KMS-11 (cell line): ENCODE measurements at regions not wholly inside any gene's neighbourhood (a gene's known extent, or its start where the extent isn't known, plus 50 kb on each side); places are given as distances from the start of the nearest gene placed in this dataset.

ENCODE experiments used
- H2AFZ ChIP-seq: fragments of 200-600 bp; sonication (generic); 2 replicates; pipeline ENCODE4 v1.6.1; 2016; ENCODE audit warnings: antibody characterized with exemption, mixed run types, low read depth
- H3K27ac ChIP-seq: fragments of 200-600 bp; sonication (generic); 2 replicates; pipeline ENCODE4 v1.6.1; 2016; ENCODE audit warnings: mild to moderate bottlenecking, mixed run types
- H3K27me3 ChIP-seq: fragments of 200-600 bp; sonication (generic); 2 replicates; pipeline ENCODE4 v1.6.1; 2017; ENCODE audit warnings: mild to moderate bottlenecking, low read depth, mixed run types, moderate library complexity; ENCODE audit not compliant: insufficient read depth
- H3K36me3 ChIP-seq: fragments of 200-600 bp; sonication (generic); 2 replicates; pipeline ENCODE4 v1.6.1; 2017; ENCODE audit warnings: mild to moderate bottlenecking, mixed run types; ENCODE audit not compliant: insufficient read depth
- H3K4me1 ChIP-seq: fragments of 200-600 bp; sonication (generic); 2 replicates; pipeline ENCODE4 v1.6.1; 2016; ENCODE audit warnings: mild to moderate bottlenecking, low read depth, mixed run types; ENCODE audit not compliant: poor library complexity, severe bottlenecking
- H3K4me2 ChIP-seq: fragments of 200-600 bp; sonication (generic); 2 replicates; pipeline ENCODE4 v1.7.0; 2016; ENCODE audit warnings: mild to moderate bottlenecking, mixed run types
- H3K4me3 ChIP-seq: fragments of 200-600 bp; sonication (generic); IDR thresholded peaks from 2 replicates; pipeline ENCODE4 v1.6.1; 2017; ENCODE audit warnings: low read depth, low read length, mixed read lengths; ENCODE audit not compliant: insufficient read depth
- H3K79me2 ChIP-seq: fragments of 200-600 bp; sonication (generic); 2 replicates; pipeline ENCODE4 v1.6.1; 2016; ENCODE audit warnings: low read depth, mixed run types; ENCODE audit not compliant: insufficient read depth
- H3K9ac ChIP-seq: fragments of 200-600 bp; sonication (generic); 2 replicates; pipeline ENCODE4 v1.6.1; 2016; ENCODE audit warnings: mild to moderate bottlenecking, mixed run types
- H4K20me1 ChIP-seq: fragments of 200-600 bp; sonication (generic); 2 replicates; pipeline ENCODE4 v1.6.1; 2016; ENCODE audit warnings: mild to moderate bottlenecking, mixed run types; ENCODE audit not compliant: insufficient read depth
- TF ChIP-seq, protein P1 (sequence below): fragments of 200-600 bp; sonication (generic); conservative IDR thresholded peaks from 2 replicates; pipeline ENCODE4 v1.6.1; 2017; ENCODE audit warnings: low read depth, mild to moderate bottlenecking, antibody characterized with exemption, low read length, moderate library complexity, mixed read lengths

- H3K36me3 ChIP-seq = no peaks in the 10 kb centered on the region
- no peak overlapping the region for H3K4me3 ChIP-seq
- H3K9ac ChIP-seq = no peak overlapping the region
- H3K27ac ChIP-seq = no peak overlapping the region
- no peaks in the 10 kb centered on the region for H4K20me1 ChIP-seq
- no peaks in the 10 kb centered on the region for H3K27me3 ChIP-seq
- TF ChIP-seq, protein P1, sequence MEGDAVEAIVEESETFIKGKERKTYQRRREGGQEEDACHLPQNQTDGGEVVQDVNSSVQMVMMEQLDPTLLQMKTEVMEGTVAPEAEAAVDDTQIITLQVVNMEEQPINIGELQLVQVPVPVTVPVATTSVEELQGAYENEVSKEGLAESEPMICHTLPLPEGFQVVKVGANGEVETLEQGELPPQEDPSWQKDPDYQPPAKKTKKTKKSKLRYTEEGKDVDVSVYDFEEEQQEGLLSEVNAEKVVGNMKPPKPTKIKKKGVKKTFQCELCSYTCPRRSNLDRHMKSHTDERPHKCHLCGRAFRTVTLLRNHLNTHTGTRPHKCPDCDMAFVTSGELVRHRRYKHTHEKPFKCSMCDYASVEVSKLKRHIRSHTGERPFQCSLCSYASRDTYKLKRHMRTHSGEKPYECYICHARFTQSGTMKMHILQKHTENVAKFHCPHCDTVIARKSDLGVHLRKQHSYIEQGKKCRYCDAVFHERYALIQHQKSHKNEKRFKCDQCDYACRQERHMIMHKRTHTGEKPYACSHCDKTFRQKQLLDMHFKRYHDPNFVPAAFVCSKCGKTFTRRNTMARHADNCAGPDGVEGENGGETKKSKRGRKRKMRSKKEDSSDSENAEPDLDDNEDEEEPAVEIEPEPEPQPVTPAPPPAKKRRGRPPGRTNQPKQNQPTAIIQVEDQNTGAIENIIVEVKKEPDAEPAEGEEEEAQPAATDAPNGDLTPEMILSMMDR = no peak
- H3K4me2 ChIP-seq = no peak overlapping the region
- H3K79me2 ChIP-seq = no peaks in the 10 kb centered on the region
- no peaks in the 10 kb centered on the region for H3K4me1 ChIP-seq
- no peak overlapping the region for H2AFZ ChIP-seq
Observed at GRCh38 chr3:14337828-14338227, 64.6 kb upstream of the SLC6A6 start.

GRCh38 chr3:14338242-14338641 is 64.2 kb upstream of the SLC6A6 start:
- Histone ChIP-seq H3K27me3 (no peaks in the 10 kb centered on the region), H3K27ac (no peak overlapping the region), H3K4me2 (no peak overlapping the region), H4K20me1 (no peaks in the 10 kb centered on the region), H2AFZ (no peak overlapping the region), H3K36me3 (no peaks in the 10 kb centered on the region), H3K79me2 (no peaks in the 10 kb centered on the region), H3K9ac (no peak overlapping the region), H3K4me1 (no peaks in the 10 kb centered on the region), H3K4me3 (no peak overlapping the region)
- TF ChIP-seq, protein P1 = no peak

- H2AFZ ChIP-seq = no peak overlapping the region
- no peaks in the 10 kb centered on the region for H3K27me3 ChIP-seq
- H3K4me2 ChIP-seq = no peak overlapping the region
- no peaks in the 10 kb centered on the region for H3K79me2 ChIP-seq
- H3K27ac ChIP-seq = no peak overlapping the region
- no peaks in the 10 kb centered on the region for H3K4me1 ChIP-seq
- H4K20me1 ChIP-seq = no peaks in the 10 kb centered on the region
- TF ChIP-seq, protein P1 = no peak
- H3K4me3 ChIP-seq = no peak overlapping the region
- no peak overlapping the region for H3K9ac ChIP-seq
- H3K36me3 ChIP-seq = no peaks in the 10 kb centered on the region
Observed at GRCh38 chr3:14338898-14339458, 63.4 kb upstream of the SLC6A6 start.

DNA sequence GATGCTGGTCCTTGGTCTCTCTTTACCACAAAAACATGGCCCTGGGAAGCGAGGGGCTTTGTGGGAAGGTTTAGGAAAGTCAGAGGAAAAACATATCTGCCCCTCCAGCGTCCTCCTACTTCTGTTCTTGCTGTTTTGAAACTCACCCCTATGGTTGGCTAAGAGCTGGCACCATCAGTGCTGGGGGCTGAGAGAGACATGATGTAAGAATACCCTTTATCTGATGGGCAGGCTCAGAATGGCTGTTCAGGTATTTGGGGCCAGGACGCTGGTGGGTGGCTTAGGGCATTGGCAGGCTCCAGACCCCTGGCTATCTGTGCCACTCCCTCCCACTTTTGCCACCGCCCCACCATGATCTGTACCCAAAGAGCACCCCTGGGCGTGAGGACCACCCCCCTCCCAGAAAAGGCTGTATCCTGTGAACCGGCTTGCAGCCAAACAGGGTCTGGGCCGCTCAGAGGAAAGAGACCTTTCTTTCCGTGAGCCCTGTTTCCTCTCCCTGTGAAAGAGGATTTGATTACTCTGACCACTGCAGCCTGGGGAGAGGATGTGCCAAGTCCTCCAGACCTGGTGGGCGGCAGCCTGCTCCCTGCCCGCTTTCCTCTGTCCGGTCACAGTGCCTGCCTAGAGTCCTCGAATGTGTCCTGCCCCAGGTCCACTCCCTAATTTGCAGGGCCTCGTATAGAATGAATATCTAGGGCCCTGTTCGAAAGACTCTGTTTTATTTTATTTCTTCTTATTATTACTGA is 61.3 kb upstream of the SLC6A6 start:
- Histone ChIP-seq H3K4me3 (no peak overlapping the region), H3K27me3 (no peaks in the 10 kb centered on the region; the same call in 1 of the 2 replicates), H3K27ac (no peak overlapping the region), H3K9ac (no peak overlapping the region), H3K79me2 (no peaks in the 10 kb centered on the region), H3K4me2 (no peak overlapping the region), H3K4me1 (no peaks in the 10 kb centered on the region), H3K36me3 (no peaks in the 10 kb centered on the region), H4K20me1 (no peaks in the 10 kb centered on the region), H2AFZ (no peak overlapping the region)
- TF ChIP-seq, protein P1 = no peak
